ENCODE measurements at regions not wholly inside any gene's neighbourhood (a gene's known extent, or its start where the extent isn't known, plus 50 kb on each side); places are given as distances from the start of the nearest gene placed in this dataset.

DNA sequence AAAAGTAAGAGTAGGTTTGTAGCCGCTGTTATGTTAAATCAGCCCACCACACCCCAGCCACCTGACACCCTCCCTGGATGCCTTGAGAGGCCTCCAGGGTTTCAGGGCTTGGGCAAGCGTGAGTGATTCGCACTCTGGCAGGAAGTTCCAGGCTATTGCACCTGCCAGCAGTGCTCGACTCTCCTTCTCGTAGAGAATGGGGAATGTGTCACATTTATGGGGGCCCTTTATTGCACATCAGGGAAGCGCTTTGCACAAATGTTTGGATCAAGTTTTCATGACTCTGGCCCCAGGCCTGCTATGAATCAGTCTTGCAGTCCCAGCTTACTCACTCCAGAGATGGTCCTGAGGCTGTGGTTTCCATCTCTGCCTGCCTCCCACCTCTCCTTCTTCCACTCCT is 66.1 kb upstream of the ADRA1B start (continued):
- TF ChIP-seq, protein P1, sequence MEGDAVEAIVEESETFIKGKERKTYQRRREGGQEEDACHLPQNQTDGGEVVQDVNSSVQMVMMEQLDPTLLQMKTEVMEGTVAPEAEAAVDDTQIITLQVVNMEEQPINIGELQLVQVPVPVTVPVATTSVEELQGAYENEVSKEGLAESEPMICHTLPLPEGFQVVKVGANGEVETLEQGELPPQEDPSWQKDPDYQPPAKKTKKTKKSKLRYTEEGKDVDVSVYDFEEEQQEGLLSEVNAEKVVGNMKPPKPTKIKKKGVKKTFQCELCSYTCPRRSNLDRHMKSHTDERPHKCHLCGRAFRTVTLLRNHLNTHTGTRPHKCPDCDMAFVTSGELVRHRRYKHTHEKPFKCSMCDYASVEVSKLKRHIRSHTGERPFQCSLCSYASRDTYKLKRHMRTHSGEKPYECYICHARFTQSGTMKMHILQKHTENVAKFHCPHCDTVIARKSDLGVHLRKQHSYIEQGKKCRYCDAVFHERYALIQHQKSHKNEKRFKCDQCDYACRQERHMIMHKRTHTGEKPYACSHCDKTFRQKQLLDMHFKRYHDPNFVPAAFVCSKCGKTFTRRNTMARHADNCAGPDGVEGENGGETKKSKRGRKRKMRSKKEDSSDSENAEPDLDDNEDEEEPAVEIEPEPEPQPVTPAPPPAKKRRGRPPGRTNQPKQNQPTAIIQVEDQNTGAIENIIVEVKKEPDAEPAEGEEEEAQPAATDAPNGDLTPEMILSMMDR (IDR thresholded peaks at IDR 0.05 in 2 of 3, conservative IDR thresholded peaks at IDR 0.05 in 1 of 3; ENCODE audit: control insufficient read depth in 2 of 3, extremely low read depth in 1 of 3, insufficient read depth in 1 of 3, low read depth in 3 of 3, low read length in 3 of 3), result no peak
- no peak for TF ChIP-seq RFX5 (IDR thresholded peaks at IDR 0.05; ENCODE audit: low read depth, low read length)

DNA sequence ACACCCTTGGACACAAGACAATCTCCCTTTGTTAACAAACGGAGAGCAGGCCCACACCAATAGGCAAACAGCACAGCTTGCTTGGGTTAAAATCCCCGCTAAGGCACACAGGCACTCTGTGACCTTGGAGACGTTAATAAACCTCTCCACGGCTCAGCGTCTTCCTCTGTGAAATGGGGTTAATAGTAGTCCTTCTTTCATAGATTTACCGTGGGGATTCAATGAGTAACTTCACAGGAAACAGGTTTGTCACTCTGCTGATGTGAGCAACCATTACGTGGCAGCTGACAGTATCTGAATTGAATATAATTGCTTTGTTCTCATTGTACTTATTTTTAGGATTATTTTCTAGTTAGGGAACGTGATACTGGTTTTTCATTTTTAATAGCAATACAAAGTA is 65.2 kb upstream of the ADRA1B start:
- no peaks in the 10 kb centered on the region for H3K36me3 ChIP-seq (ENCODE audit: control insufficient read depth in 2 of 2, insufficient read depth in 2 of 2, low read length in 1 of 2)
- H4K20me1 ChIP-seq (ENCODE audit: control insufficient read depth, insufficient read depth), result no peaks in the 10 kb centered on the region
- in situ Hi-C loops (cut with MboI), result no loop called here
- H3K4me3 ChIP-seq, result no peak overlapping the region
- ChIA-PET RAD21 (ENCODE audit: unreplicated experiment) (no interaction called here), POLR2A (no interaction called here), SMC1A (ENCODE audit: uncharacterized antibody, unreplicated experiment) (interaction anchor here (1.1 kb wide), 1 partner anchor 10 kb away, joined by 3 read pairs; no protein-coding TSS in a partner anchor), CTCF (no interaction called here)
- no peaks in the 10 kb centered on the region for H3K4me1 ChIP-seq (ENCODE audit: control insufficient read depth, insufficient read depth, low read length)
- no peak overlapping the region for H3K4me2 ChIP-seq (ENCODE audit: control insufficient read depth, insufficient read depth)
- DNase-seq (ENCODE audit: low read depth, low spot score) (no peak), FAIRE-seq (no peak), ATAC-seq (no peak)
- H3K79me2 ChIP-seq (ENCODE audit: control insufficient read depth, insufficient read depth, low read length), result no peaks in the 10 kb centered on the region
- no peak overlapping the region for H3K27ac ChIP-seq (ENCODE audit: control insufficient read depth, insufficient read depth)
- no TSS peak for BruUV-seq (replicated peaks)
- H3K9ac ChIP-seq (ENCODE audit: control insufficient read depth, insufficient read depth, low read length), result no peak overlapping the region
- TF ChIP-seq CBX5 (IDR thresholded peaks at IDR 0.05; ENCODE audit: low read depth) (no peak), PML (IDR thresholded peaks at IDR 0.05; ENCODE audit: low read length) (no peak), MTA2 (IDR thresholded peaks at IDR 0.05; ENCODE audit: low read depth) (no peak), MXI1 (IDR thresholded peaks at IDR 0.05; ENCODE audit: low read depth, low read length) (no peak), ZNF622 (IDR thresholded peaks at IDR 0.05) (no peak), RCOR1 (conservative IDR thresholded peaks at IDR 0.05; ENCODE audit: low read depth, low read length) (no peak)
- TF ChIP-seq, protein P2, sequence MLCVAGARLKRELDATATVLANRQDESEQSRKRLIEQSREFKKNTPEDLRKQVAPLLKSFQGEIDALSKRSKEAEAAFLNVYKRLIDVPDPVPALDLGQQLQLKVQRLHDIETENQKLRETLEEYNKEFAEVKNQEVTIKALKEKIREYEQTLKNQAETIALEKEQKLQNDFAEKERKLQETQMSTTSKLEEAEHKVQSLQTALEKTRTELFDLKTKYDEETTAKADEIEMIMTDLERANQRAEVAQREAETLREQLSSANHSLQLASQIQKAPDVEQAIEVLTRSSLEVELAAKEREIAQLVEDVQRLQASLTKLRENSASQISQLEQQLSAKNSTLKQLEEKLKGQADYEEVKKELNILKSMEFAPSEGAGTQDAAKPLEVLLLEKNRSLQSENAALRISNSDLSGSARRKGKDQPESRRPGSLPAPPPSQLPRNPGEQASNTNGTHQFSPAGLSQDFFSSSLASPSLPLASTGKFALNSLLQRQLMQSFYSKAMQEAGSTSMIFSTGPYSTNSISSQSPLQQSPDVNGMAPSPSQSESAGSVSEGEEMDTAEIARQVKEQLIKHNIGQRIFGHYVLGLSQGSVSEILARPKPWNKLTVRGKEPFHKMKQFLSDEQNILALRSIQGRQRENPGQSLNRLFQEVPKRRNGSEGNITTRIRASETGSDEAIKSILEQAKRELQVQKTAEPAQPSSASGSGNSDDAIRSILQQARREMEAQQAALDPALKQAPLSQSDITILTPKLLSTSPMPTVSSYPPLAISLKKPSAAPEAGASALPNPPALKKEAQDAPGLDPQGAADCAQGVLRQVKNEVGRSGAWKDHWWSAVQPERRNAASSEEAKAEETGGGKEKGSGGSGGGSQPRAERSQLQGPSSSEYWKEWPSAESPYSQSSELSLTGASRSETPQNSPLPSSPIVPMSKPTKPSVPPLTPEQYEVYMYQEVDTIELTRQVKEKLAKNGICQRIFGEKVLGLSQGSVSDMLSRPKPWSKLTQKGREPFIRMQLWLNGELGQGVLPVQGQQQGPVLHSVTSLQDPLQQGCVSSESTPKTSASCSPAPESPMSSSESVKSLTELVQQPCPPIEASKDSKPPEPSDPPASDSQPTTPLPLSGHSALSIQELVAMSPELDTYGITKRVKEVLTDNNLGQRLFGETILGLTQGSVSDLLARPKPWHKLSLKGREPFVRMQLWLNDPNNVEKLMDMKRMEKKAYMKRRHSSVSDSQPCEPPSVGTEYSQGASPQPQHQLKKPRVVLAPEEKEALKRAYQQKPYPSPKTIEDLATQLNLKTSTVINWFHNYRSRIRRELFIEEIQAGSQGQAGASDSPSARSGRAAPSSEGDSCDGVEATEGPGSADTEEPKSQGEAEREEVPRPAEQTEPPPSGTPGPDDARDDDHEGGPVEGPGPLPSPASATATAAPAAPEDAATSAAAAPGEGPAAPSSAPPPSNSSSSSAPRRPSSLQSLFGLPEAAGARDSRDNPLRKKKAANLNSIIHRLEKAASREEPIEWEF (IDR thresholded peaks at IDR 0.05; ENCODE audit: insufficient replicate concordance, low read depth, low read length), result no peak
- no peaks in the 10 kb centered on the region for H3K27me3 ChIP-seq (replicated peaks in 1 of 2; ENCODE audit: control insufficient read depth in 2 of 2, insufficient read depth in 2 of 2, low read length in 1 of 2)
- 27% methylated on average over 8 of the region's 8 CpGs for WGBS (ENCODE audit: insufficient coverage, insufficient replicate concordance, low lambda C conversion rate, missing lambda C conversion rate)
- H3K9me3 ChIP-seq (replicated peaks; ENCODE audit: control insufficient read depth, insufficient read depth, low read length), result no peaks in the 10 kb centered on the region
- no peak overlapping the region for H2AFZ ChIP-seq (ENCODE audit: control insufficient read depth, low read depth, low read length)
- intact Hi-C loops (cut with micrococcal nuclease; ENCODE audit: unreplicated experiment), result no loop called here

Measured in GM12878 (cell line).